ENCODE measurements at regions not wholly inside any gene's neighbourhood (a gene's known extent, or its start where the extent isn't known, plus 50 kb on each side); places are given as distances from the start of the nearest gene placed in this dataset.

GRCh38 chr10:81314471-81314870 lies 560.5 kb upstream of the NRG3 start:
- TF ChIP-seq MAX (IDR thresholded peaks at IDR 0.05) = no peak
- no peak for TF ChIP-seq TEAD4 (IDR thresholded peaks at IDR 0.05)
- TF ChIP-seq YY1 (IDR thresholded peaks at IDR 0.05; ENCODE audit: low read depth) = no peak
- no peak for TF ChIP-seq EGR1 (IDR thresholded peaks at IDR 0.05)
- no peak for TF ChIP-seq CEBPB (IDR thresholded peaks at IDR 0.05)
- no peak for TF ChIP-seq TCF12 (IDR thresholded peaks at IDR 0.05; ENCODE audit: low read depth)
- TF ChIP-seq REST (IDR thresholded peaks at IDR 0.05; ENCODE audit: low read depth) = no peak
- TF ChIP-seq NFIC (IDR thresholded peaks at IDR 0.05) = no peak
- no peak for TF ChIP-seq FOXM1 (IDR thresholded peaks at IDR 0.05; ENCODE audit: borderline replicate concordance, low read depth)
- no peak for TF ChIP-seq TAF1 (IDR thresholded peaks at IDR 0.05; ENCODE audit: low read depth)
- TF ChIP-seq EP300 (IDR thresholded peaks at IDR 0.05; ENCODE audit: borderline replicate concordance) = no peak
- no peak for TF ChIP-seq RAD21 (IDR thresholded peaks at IDR 0.05; ENCODE audit: low read depth)
- TF ChIP-seq, protein P1, sequence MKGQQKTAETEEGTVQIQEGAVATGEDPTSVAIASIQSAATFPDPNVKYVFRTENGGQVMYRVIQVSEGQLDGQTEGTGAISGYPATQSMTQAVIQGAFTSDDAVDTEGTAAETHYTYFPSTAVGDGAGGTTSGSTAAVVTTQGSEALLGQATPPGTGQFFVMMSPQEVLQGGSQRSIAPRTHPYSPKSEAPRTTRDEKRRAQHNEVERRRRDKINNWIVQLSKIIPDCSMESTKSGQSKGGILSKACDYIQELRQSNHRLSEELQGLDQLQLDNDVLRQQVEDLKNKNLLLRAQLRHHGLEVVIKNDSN (IDR thresholded peaks at IDR 0.05) = no peak
- no peak for TF ChIP-seq ZBTB7A (IDR thresholded peaks at IDR 0.05; ENCODE audit: low read depth)
- no peak for TF ChIP-seq CREB1 (IDR thresholded peaks at IDR 0.05; ENCODE audit: low read depth)

DNA sequence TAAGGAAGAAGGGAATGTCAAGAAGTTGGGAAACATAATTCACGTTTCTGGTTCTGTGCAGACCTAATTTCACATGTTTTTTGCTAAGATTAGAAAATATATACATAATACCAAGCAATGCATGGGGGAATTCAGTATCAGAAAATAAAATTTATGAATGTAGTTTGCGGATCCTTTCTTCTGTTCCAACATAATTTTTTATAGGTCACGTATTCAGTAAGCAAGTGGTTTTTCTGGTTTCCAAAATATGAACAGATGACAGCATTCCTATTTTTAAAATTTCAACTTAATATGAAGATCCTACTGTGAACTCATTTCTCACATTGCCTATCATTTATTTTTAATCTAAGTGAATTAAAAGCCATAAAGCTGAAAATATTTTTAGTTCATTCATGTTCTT lies 560.0 kb upstream of the NRG3 start:
- TF ChIP-seq EGR1 (IDR thresholded peaks at IDR 0.05) (no peak), EP300 (IDR thresholded peaks at IDR 0.05; ENCODE audit: borderline replicate concordance) (no peak), NFIC (IDR thresholded peaks at IDR 0.05) (no peak), FOXM1 (IDR thresholded peaks at IDR 0.05; ENCODE audit: borderline replicate concordance, low read depth) (no peak), CEBPB (IDR thresholded peaks at IDR 0.05) (no peak), TEAD4 (IDR thresholded peaks at IDR 0.05) (no peak), CREB1 (IDR thresholded peaks at IDR 0.05; ENCODE audit: low read depth) (no peak), TCF12 (IDR thresholded peaks at IDR 0.05; ENCODE audit: low read depth) (no peak), YY1 (IDR thresholded peaks at IDR 0.05; ENCODE audit: low read depth) (no peak), RAD21 (IDR thresholded peaks at IDR 0.05; ENCODE audit: low read depth) (no peak), MAX (IDR thresholded peaks at IDR 0.05) (no peak), REST (IDR thresholded peaks at IDR 0.05; ENCODE audit: low read depth) (no peak), ZBTB7A (IDR thresholded peaks at IDR 0.05; ENCODE audit: low read depth) (no peak), TAF1 (IDR thresholded peaks at IDR 0.05; ENCODE audit: low read depth) (no peak)
- TF ChIP-seq, protein P1 (IDR thresholded peaks at IDR 0.05) = no peak

DNA sequence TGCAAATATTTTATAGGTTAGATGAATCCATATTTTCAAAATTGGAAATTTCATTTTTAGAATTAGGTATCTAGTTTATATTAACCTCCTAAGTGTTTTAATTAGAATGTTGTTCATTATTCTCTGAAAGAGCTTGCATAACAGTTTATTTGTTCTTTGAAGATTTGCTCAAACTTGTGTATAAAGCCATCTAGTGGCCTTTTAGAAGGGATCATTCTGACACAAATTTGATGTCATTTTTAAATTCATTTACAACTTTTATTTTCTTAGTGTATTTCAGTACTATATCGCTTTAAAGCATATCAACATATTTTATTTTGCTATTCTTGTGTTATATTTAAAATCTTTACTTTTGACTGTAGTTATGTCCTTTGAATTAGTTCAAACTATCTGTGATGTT lies 527.0 kb upstream of the NRG3 start:
- TF ChIP-seq NFIC (IDR thresholded peaks at IDR 0.05) (no peak), EP300 (IDR thresholded peaks at IDR 0.05; ENCODE audit: borderline replicate concordance) (no peak), TAF1 (IDR thresholded peaks at IDR 0.05; ENCODE audit: low read depth) (no peak), ZBTB7A (IDR thresholded peaks at IDR 0.05; ENCODE audit: low read depth) (no peak), CEBPB (IDR thresholded peaks at IDR 0.05) (no peak), YY1 (IDR thresholded peaks at IDR 0.05; ENCODE audit: low read depth) (no peak), RAD21 (IDR thresholded peaks at IDR 0.05; ENCODE audit: low read depth) (no peak), REST (IDR thresholded peaks at IDR 0.05; ENCODE audit: low read depth) (no peak), TCF12 (IDR thresholded peaks at IDR 0.05; ENCODE audit: low read depth) (no peak), EGR1 (IDR thresholded peaks at IDR 0.05) (no peak), TEAD4 (IDR thresholded peaks at IDR 0.05) (no peak), MAX (IDR thresholded peaks at IDR 0.05) (no peak), CREB1 (IDR thresholded peaks at IDR 0.05; ENCODE audit: low read depth) (no peak), FOXM1 (IDR thresholded peaks at IDR 0.05; ENCODE audit: borderline replicate concordance, low read depth) (no peak)
- TF ChIP-seq, protein P1 (IDR thresholded peaks at IDR 0.05) = no peak

Measured in Ishikawa (cell line).